Mammary epithelial cell (primary cell): ENCODE measurements at regions not wholly inside any gene's neighbourhood (a gene's known extent, or its start where the extent isn't known, plus 50 kb on each side); places are given as distances from the start of the nearest gene placed in this dataset.

Experiments
- CTCF ChIP-seq, 2 donors: IDR thresholded peaks in 1 of 2; conservative IDR thresholded peaks in 1 of 2; 2 replicates each; pipeline ENCODE4 v1.5.1; 2011 to 2012; ENCODE audit warnings: inconsistent platforms in 2 of 2, low read length in 2 of 2, mild to moderate bottlenecking in 2 of 2, control low read depth in 1 of 2, low read depth in 1 of 2; ENCODE audit not compliant: insufficient read depth in 1 of 2; ENCODE audit errors: extremely low read depth in 1 of 2
- EZH2 ChIP-seq: IDR thresholded peaks from 2 replicates; pipeline ENCODE4 v1.6.1; 2012; ENCODE audit warnings: low read length, inconsistent platforms, borderline replicate concordance

- TF ChIP-seq EZH2: no peak
- TF ChIP-seq CTCF (conservative IDR thresholded peaks at IDR 0.05 in 1 of 2, IDR thresholded peaks at IDR 0.05 in 1 of 2; ENCODE audit: extremely low read depth in 1 of 2, insufficient read depth in 1 of 2, low read depth in 1 of 2, low read length in 2 of 2): no peak
Measured at GRCh38 chr13:66154354-66154753, 1075.8 kb downstream of the PCDH9 start.
